Activated CD4-positive, CD25-positive, alpha-beta regulatory T cell (primary cell): ENCODE measurements at regions not wholly inside any gene's neighbourhood (a gene's known extent, or its start where the extent isn't known, plus 50 kb on each side); places are given as distances from the start of the nearest gene placed in this dataset.
"Not testable (repeated sequence)": the region's sequence is repeated elsewhere in the genome, so short reads cannot be mapped to it uniquely, and the experiment has no call there.

ENCODE experiments used
- DNase-seq, 4 experiments: peaks; one replicate each; lab custom pipeline; 2025; lab: John Stamatoyannopoulos, UW

GRCh38 chr1:30088594-30088993, 634.8 kb downstream of the MATN1 start:
- DNase-seq = no peak

GRCh38 chr1:30087465-30087864, 635.9 kb downstream of the MATN1 start:
- no peak for DNase-seq

GRCh38 chr1:30085811-30086770, 637.3 kb downstream of the MATN1 start:
- peak in 1 of 4 experiments; percentile 4 for DNase-seq

- no peak for DNase-seq
Measured at GRCh38 chr1:30084909-30085571, 638.3 kb downstream of the MATN1 start.

- DNase-seq = no peak
Measured at GRCh38 chr1:30083800-30084464, 639.5 kb downstream of the MATN1 start.

- DNase-seq = no peak
Measured at GRCh38 chr1:30081379-30082102, 641.8 kb downstream of the MATN1 start.

- DNase-seq = not testable (repeated sequence)
Measured at GRCh38 chr1:30075916-30076315, 647.5 kb downstream of the MATN1 start.

GRCh38 chr1:30068787-30069472, 654.5 kb downstream of the MATN1 start:
- no peak for DNase-seq

- no peak for DNase-seq
Measured at GRCh38 chr1:30064547-30064946, 658.8 kb downstream of the MATN1 start.

- no peak for DNase-seq
Measured at GRCh38 chr1:30063621-30064280, 659.6 kb downstream of the MATN1 start.

GRCh38 chr1:30061292-30062220, 661.8 kb downstream of the MATN1 start:
- no peak for DNase-seq

- no peak for DNase-seq
Measured at GRCh38 chr1:30060738-30061137, 662.6 kb downstream of the MATN1 start.

GRCh38 chr1:30058970-30059369, 664.4 kb downstream of the MATN1 start:
- no peak for DNase-seq

GRCh38 chr1:30054126-30054525, 669.3 kb downstream of the MATN1 start:
- DNase-seq = no peak

GRCh38 chr1:30052178-30052577, 671.2 kb downstream of the MATN1 start:
- DNase-seq = no peak

- no peak for DNase-seq
Measured at GRCh38 chr1:30051777-30052176, 671.6 kb downstream of the MATN1 start.

GRCh38 chr1:30049748-30050296, 673.6 kb downstream of the MATN1 start:
- DNase-seq = no peak

GRCh38 chr1:30048905-30049304, 674.5 kb downstream of the MATN1 start:
- no peak for DNase-seq

GRCh38 chr1:30047576-30047975, 675.8 kb downstream of the MATN1 start:
- no peak for DNase-seq
